SK-N-SH (cell line): ENCODE measurements at regions not wholly inside any gene's neighbourhood (a gene's known extent, or its start where the extent isn't known, plus 50 kb on each side); places are given as distances from the start of the nearest gene placed in this dataset.

Experiments used
- CTCF ChIA-PET: fragments of 300-600, 350-600 bp; formaldehyde crosslinking; extraction: SDS; loops from one replicate; lab custom pipeline; 2021; lab: Yijun Ruan, JAX
- POLR2A ChIA-PET: fragments of 350-600 bp; sonication (Branson Sonifier 250); formaldehyde crosslinking; extraction: SDS; loops from one replicate; lab custom pipeline; 2020; ENCODE audit warnings: antibody characterized with exemption, inconsistent platforms; lab: Yijun Ruan, JAX
- DNase-seq: peaks from one replicate; pipeline ENCODE4 v3.0.0; 2012
- H2AFZ ChIP-seq: fragments of 200-600 bp; sonication (generic); 2 replicates; pipeline ENCODE4 v1.8.1; 2016; ENCODE audit warnings: antibody characterized with exemption, mild to moderate bottlenecking, low read depth
- H3F3A ChIP-seq: fragments of 200-600 bp; sonication (generic); replicated peaks from 2 replicates; pipeline ENCODE3; 2016; ENCODE audit warnings: antibody characterized with exemption, mild to moderate bottlenecking; ENCODE audit not compliant: insufficient read depth
- H3K27ac ChIP-seq, 2 experiments: fragments of 200-500 bp in 1 of 2; fragments of 200-600 bp in 1 of 2; sonication (Bioruptor generic) in 1 of 2; sonication (generic), shearing (Covaris generic) in 1 of 2; 2 replicates each; pipeline versions ENCODE4 v1.5.1 to v1.6.1; 2014 to 2016; ENCODE audit warnings: low read depth in 2 of 2, inconsistent platforms in 1 of 2, low read length in 1 of 2, mild to moderate bottlenecking in 1 of 2, mixed read lengths in 1 of 2
- H3K27me3 ChIP-seq: fragments of 200-600 bp; sonication (generic), shearing (Covaris generic); 2 replicates; pipeline ENCODE4 v1.6.1; 2016; ENCODE audit warnings: mixed run types; ENCODE audit not compliant: insufficient read depth
- H3K36me3 ChIP-seq, 2 experiments: fragments of 200-500 bp in 1 of 2; fragments of 200-600 bp in 1 of 2; sonication (Bioruptor generic) in 1 of 2; sonication (generic) in 1 of 2; replicated peaks in 1 of 2; 2 replicates each; pipeline versions ENCODE3 to v1.5.1; 2014 to 2016; ENCODE audit warnings: low read length in 1 of 2, mild to moderate bottlenecking in 1 of 2; ENCODE audit not compliant: insufficient read depth in 2 of 2, control insufficient read depth in 1 of 2
- H3K4me1 ChIP-seq, 2 experiments: fragments of 200-500 bp in 1 of 2; fragments of 200-600 bp in 1 of 2; sonication (Bioruptor generic) in 1 of 2; sonication (generic), shearing (Covaris generic) in 1 of 2; 2 replicates each; pipeline versions ENCODE4 v1.5.1 to v1.6.1; 2014 to 2016; ENCODE audit warnings: low read depth in 1 of 2, low read length in 1 of 2, mixed run types in 1 of 2; ENCODE audit not compliant: insufficient read depth in 2 of 2, control insufficient read depth in 1 of 2
- H3K4me2 ChIP-seq: fragments of 200-600 bp; sonication (generic), shearing (Covaris generic); 2 replicates; pipeline ENCODE4 v1.6.1; 2017; ENCODE audit warnings: mixed run types
- H3K4me3 ChIP-seq, 2 experiments: fragments of 200-500 bp in 1 of 2; fragments of 200-600 bp in 1 of 2; sonication (Bioruptor generic) in 1 of 2; sonication (generic), shearing (Covaris generic) in 1 of 2; 2 replicates each; pipeline versions ENCODE4 v1.5.1 to v1.8.1; 2014 to 2016; ENCODE audit warnings: low read depth in 2 of 2, inconsistent platforms in 1 of 2, low read length in 1 of 2, mild to moderate bottlenecking in 1 of 2, mixed read lengths in 1 of 2, moderate library complexity in 1 of 2
- H3K79me2 ChIP-seq: fragments of 200-600 bp; sonication (generic); 2 replicates; pipeline ENCODE4 v1.8.1; 2017; ENCODE audit warnings: mild to moderate bottlenecking; ENCODE audit not compliant: insufficient read depth
- H3K9ac ChIP-seq: fragments of 200-600 bp; sonication (generic); 2 replicates; pipeline ENCODE4 v1.6.1; 2017; ENCODE audit warnings: mixed run types
- H3K9me2 ChIP-seq: fragments of 200-600 bp; sonication (generic); 2 replicates; pipeline ENCODE4 v1.6.1; 2017; ENCODE audit warnings: mixed run types
- H3K9me3 ChIP-seq: fragments of 200-600 bp; sonication (generic); 2 replicates; pipeline ENCODE4 v1.6.1; 2017; ENCODE audit warnings: mixed run types, mild to moderate bottlenecking, moderate library complexity
- H4K20me1 ChIP-seq: fragments of 200-600 bp; sonication (generic); 2 replicates; pipeline ENCODE4 v1.6.1; 2017; ENCODE audit warnings: mild to moderate bottlenecking, mixed run types; ENCODE audit not compliant: insufficient read depth
- CHD2 ChIP-seq: fragments of 150-350 bp; IDR thresholded peaks from 2 replicates; pipeline ENCODE4 v1.6.1; 2018; ENCODE audit warnings: low read length; ENCODE audit not compliant: partially characterized antibody
- EZH2phosphoT487 ChIP-seq: fragments of 200-600 bp; sonication (generic); IDR thresholded peaks from 2 replicates; pipeline ENCODE4 v1.6.1; 2017; ENCODE audit warnings: low read depth, mixed run types, mild to moderate bottlenecking, antibody characterized with exemption, moderate library complexity, borderline replicate concordance
- GATA2 ChIP-seq: sonication (generic); formaldehyde crosslinking; IDR thresholded peaks from 2 replicates; pipeline ENCODE4 v1.5.0; 2020; ENCODE audit warnings: mild to moderate bottlenecking, missing genetic modification reagents
- MXI1 ChIP-seq: IDR thresholded peaks from 2 replicates; pipeline ENCODE4 v1.6.1; 2012; ENCODE audit warnings: mild to moderate bottlenecking, low read depth, low read length, improper control_type of control experiment
- NFIC ChIP-seq: IDR thresholded peaks from 2 replicates; pipeline ENCODE4 v1.4.0; 2012; ENCODE audit warnings: borderline replicate concordance
- POLR2AphosphoS5 ChIP-seq: IDR thresholded peaks from 2 replicates; pipeline ENCODE4 v1.6.1; 2012; ENCODE audit warnings: low read depth, low read length
- RCOR1 ChIP-seq: fragments of 150-350 bp; IDR thresholded peaks from 2 replicates; pipeline ENCODE4 v1.6.1; 2017; ENCODE audit warnings: antibody characterized with exemption, low read length
- RXRA ChIP-seq: IDR thresholded peaks from 2 replicates; pipeline ENCODE4 v1.4.0; 2012; ENCODE audit warnings: low read depth, mild to moderate bottlenecking, borderline replicate concordance
- TCF12 ChIP-seq: IDR thresholded peaks from 2 replicates; pipeline ENCODE4 v1.4.0; 2012
- YY1 ChIP-seq: IDR thresholded peaks from 2 replicates; pipeline ENCODE4 v1.4.0; 2012; ENCODE audit warnings: low read depth, mild to moderate bottlenecking
- WGBS: methylation state at CpG from one replicate; pipeline ENCODE4 v1.1.6; 2017; ENCODE audit warnings: low lambda C conversion rate; 5-methylcytosine and 5-hydroxymethylcytosine counted together
- TF ChIP-seq, protein P1 (sequence below): IDR thresholded peaks from 2 replicates; pipeline ENCODE4 v1.4.0; 2012; ENCODE audit warnings: low read depth, borderline replicate concordance
- TF ChIP-seq, protein P2 (sequence below): fragments of 150-350 bp; IDR thresholded peaks from 2 replicates; pipeline ENCODE4 v1.6.1; 2016; ENCODE audit warnings: mild to moderate bottlenecking, low read depth, low read length
- TF ChIP-seq, protein P3 (sequence below): IDR thresholded peaks from 2 replicates; pipeline ENCODE4 v1.6.1; 2012; ENCODE audit warnings: mild to moderate bottlenecking, low read depth, low read length, moderate library complexity
- TF ChIP-seq, protein P4 (sequence below): fragments of 200-600 bp; sonication (generic); IDR thresholded peaks from 2 replicates; pipeline ENCODE4 v1.6.1; 2017; ENCODE audit warnings: antibody characterized with exemption, mild to moderate bottlenecking, moderate library complexity

DNA sequence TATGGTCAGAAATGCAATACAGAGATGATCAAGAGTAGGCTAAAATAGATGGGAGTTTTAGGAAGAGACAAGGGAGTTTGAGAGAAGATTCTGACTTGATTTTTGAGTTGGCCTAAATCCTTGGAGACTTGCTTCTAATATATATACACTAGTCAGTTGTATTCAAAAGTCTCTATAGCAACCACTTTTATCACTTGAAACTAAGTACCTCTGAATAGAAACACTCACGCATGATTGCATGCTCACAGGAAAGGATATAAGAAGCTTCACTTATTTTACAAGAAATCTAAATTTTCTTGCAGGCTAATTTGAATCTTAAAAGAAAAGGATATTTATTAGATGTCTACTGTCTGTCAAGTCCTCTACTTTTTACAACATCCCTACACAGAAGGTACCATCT lies 316.8 kb downstream of the SNAPC1 start:
- POLR2A ChIA-PET, result no interaction called here
- H3K9me2 ChIP-seq, result no peaks in the 10 kb centered on the region
- CTCF ChIA-PET, result no interaction called here
- H3K27ac ChIP-seq, result no peak overlapping the region
- H4K20me1 ChIP-seq, result no peaks in the 10 kb centered on the region
- H3K79me2 ChIP-seq, result no peaks in the 10 kb centered on the region
- 75% methylated on average over 1 of the region's 1 CpG for WGBS
- no peaks in the 10 kb centered on the region for H3F3A ChIP-seq
- no peaks in the 10 kb centered on the region for H3K4me1 ChIP-seq
- TF ChIP-seq, protein P1, sequence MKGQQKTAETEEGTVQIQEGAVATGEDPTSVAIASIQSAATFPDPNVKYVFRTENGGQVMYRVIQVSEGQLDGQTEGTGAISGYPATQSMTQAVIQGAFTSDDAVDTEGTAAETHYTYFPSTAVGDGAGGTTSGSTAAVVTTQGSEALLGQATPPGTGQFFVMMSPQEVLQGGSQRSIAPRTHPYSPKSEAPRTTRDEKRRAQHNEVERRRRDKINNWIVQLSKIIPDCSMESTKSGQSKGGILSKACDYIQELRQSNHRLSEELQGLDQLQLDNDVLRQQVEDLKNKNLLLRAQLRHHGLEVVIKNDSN, result no peak
- TF ChIP-seq, protein P2, sequence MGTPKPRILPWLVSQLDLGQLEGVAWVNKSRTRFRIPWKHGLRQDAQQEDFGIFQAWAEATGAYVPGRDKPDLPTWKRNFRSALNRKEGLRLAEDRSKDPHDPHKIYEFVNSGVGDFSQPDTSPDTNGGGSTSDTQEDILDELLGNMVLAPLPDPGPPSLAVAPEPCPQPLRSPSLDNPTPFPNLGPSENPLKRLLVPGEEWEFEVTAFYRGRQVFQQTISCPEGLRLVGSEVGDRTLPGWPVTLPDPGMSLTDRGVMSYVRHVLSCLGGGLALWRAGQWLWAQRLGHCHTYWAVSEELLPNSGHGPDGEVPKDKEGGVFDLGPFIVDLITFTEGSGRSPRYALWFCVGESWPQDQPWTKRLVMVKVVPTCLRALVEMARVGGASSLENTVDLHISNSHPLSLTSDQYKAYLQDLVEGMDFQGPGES, result no peak
- TF ChIP-seq, protein P3, sequence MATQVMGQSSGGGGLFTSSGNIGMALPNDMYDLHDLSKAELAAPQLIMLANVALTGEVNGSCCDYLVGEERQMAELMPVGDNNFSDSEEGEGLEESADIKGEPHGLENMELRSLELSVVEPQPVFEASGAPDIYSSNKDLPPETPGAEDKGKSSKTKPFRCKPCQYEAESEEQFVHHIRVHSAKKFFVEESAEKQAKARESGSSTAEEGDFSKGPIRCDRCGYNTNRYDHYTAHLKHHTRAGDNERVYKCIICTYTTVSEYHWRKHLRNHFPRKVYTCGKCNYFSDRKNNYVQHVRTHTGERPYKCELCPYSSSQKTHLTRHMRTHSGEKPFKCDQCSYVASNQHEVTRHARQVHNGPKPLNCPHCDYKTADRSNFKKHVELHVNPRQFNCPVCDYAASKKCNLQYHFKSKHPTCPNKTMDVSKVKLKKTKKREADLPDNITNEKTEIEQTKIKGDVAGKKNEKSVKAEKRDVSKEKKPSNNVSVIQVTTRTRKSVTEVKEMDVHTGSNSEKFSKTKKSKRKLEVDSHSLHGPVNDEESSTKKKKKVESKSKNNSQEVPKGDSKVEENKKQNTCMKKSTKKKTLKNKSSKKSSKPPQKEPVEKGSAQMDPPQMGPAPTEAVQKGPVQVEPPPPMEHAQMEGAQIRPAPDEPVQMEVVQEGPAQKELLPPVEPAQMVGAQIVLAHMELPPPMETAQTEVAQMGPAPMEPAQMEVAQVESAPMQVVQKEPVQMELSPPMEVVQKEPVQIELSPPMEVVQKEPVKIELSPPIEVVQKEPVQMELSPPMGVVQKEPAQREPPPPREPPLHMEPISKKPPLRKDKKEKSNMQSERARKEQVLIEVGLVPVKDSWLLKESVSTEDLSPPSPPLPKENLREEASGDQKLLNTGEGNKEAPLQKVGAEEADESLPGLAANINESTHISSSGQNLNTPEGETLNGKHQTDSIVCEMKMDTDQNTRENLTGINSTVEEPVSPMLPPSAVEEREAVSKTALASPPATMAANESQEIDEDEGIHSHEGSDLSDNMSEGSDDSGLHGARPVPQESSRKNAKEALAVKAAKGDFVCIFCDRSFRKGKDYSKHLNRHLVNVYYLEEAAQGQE, result no peak
- no peak for TF ChIP-seq NFIC
- TF ChIP-seq YY1, result no peak
- TF ChIP-seq POLR2AphosphoS5, result no peak
- no peak for TF ChIP-seq RCOR1
- no peaks in the 10 kb centered on the region for H3K36me3 ChIP-seq
- no peaks in the 10 kb centered on the region for H3K9me3 ChIP-seq
- no peaks in the 10 kb centered on the region for H3K27me3 ChIP-seq
- no peak for DNase-seq
- no peak overlapping the region for H3K4me3 ChIP-seq
- H2AFZ ChIP-seq, result no peak overlapping the region
- no peak overlapping the region for H3K4me2 ChIP-seq
- H3K9ac ChIP-seq, result no peak overlapping the region

DNA sequence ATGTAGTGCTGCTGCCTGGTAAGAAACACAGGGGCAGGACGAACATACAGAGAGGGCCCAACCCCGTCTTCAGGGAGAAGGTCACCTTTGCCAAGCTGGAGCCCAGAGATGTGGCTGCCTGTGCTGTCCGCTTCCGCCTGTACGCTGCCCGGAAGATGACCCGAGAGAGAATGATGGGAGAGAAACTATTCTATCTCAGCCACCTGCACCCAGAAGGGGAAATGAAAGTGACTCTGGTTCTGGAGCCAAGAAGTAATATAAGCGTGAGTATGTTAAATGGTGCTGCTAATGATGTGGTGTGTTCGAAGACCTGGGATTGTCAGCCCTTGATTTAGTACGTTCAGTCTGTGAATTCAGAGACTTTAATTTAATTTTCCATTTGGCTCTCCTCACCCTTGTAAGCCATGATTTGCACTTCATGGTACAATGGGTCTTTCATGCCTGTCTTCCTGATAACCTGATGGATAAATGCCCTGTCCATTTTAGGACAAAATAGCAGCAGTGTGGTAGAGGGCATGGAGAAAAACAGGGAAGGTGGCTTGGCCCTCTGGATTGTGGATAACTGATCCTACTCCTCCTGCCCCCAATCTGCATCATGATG lies 318.9 kb downstream of the SNAPC1 start:
- CTCF ChIA-PET, result no interaction called here

More for the DNA sequence above, 318.9 kb downstream of the SNAPC1 start:
- Histone ChIP-seq H3K9me2 (no peaks in the 10 kb centered on the region), H3K4me1 (no peaks in the 10 kb centered on the region), H3K9ac (no peak overlapping the region), H3K27ac (no peak overlapping the region), H3K4me2 (no peak overlapping the region), H3K36me3 (no peaks in the 10 kb centered on the region), H3K27me3 (no peaks in the 10 kb centered on the region), H3K4me3 (no peak overlapping the region), H3F3A (no peaks in the 10 kb centered on the region), H4K20me1 (no peaks in the 10 kb centered on the region), H3K79me2 (no peaks in the 10 kb centered on the region), H2AFZ (no peak overlapping the region), H3K9me3 (no peaks in the 10 kb centered on the region)
- POLR2A ChIA-PET, result no interaction called here
- WGBS, result 63% methylated on average over 8 of the region's 10 CpGs
- TF ChIP-seq GATA2 (CRISPR knock-in tag) (no peak), TCF12 (no peak), RXRA (no peak), POLR2AphosphoS5 (no peak), EZH2phosphoT487 (no peak), MXI1 (no peak), CHD2 (no peak)
- TF ChIP-seq, protein P4, sequence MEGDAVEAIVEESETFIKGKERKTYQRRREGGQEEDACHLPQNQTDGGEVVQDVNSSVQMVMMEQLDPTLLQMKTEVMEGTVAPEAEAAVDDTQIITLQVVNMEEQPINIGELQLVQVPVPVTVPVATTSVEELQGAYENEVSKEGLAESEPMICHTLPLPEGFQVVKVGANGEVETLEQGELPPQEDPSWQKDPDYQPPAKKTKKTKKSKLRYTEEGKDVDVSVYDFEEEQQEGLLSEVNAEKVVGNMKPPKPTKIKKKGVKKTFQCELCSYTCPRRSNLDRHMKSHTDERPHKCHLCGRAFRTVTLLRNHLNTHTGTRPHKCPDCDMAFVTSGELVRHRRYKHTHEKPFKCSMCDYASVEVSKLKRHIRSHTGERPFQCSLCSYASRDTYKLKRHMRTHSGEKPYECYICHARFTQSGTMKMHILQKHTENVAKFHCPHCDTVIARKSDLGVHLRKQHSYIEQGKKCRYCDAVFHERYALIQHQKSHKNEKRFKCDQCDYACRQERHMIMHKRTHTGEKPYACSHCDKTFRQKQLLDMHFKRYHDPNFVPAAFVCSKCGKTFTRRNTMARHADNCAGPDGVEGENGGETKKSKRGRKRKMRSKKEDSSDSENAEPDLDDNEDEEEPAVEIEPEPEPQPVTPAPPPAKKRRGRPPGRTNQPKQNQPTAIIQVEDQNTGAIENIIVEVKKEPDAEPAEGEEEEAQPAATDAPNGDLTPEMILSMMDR, result no peak
- no peak for DNase-seq
